LHCN-M2 (cell line): ENCODE measurements at regions not wholly inside any gene's neighbourhood (a gene's known extent, or its start where the extent isn't known, plus 50 kb on each side); places are given as distances from the start of the nearest gene placed in this dataset.
"Not testable (repeated sequence)": the region's sequence is repeated elsewhere in the genome, so short reads cannot be mapped to it uniquely, and the experiment has no call there.

Source experiments
- DNase-seq: peaks from one replicate; pipeline ENCODE4 v3.0.0-alpha.2; 2012; ENCODE audit warnings: low read depth

GRCh38 chr1:41981796-41982195 lies 63.1 kb upstream of the HIVEP3 start:
- DNase-seq = no peak

GRCh38 chr1:41980827-41981653 lies 62.3 kb upstream of the HIVEP3 start:
- DNase-seq = no peak

- no peak for DNase-seq
Measured at GRCh38 chr1:41978986-41979385, 60.3 kb upstream of the HIVEP3 start.

GRCh38 chr1:41977326-41977725 lies 58.6 kb upstream of the HIVEP3 start:
- DNase-seq = no peak

GRCh38 chr1:41976671-41977070 lies 57.9 kb upstream of the HIVEP3 start:
- DNase-seq = no peak

- DNase-seq = no peak
Measured at GRCh38 chr1:41975850-41976569, 57.3 kb upstream of the HIVEP3 start.

- DNase-seq = no peak
Measured at GRCh38 chr1:41975121-41975520, 56.4 kb upstream of the HIVEP3 start.

GRCh38 chr1:41968557-41968956 lies 49.8 kb upstream of the HIVEP3 start:
- DNase-seq = not testable (repeated sequence)
